GM12878 (cell line): ENCODE measurements at regions not wholly inside any gene's neighbourhood (a gene's known extent, or its start where the extent isn't known, plus 50 kb on each side); places are given as distances from the start of the nearest gene placed in this dataset.
A peak's percentile ranks its signal among the peaks of the same experiment; 100 is the strongest.

ENCODE experiments used
- ATF2 ChIP-seq: IDR thresholded peaks from 2 replicates; pipeline ENCODE4 v1.6.1; 2012; ENCODE audit warnings: low read length, inconsistent platforms
- ATF7 ChIP-seq: fragments of 450-650 bp; IDR thresholded peaks from 2 replicates; pipeline ENCODE4 v1.6.1; 2016; ENCODE audit warnings: low read depth, mild to moderate bottlenecking
- CREB1 ChIP-seq: IDR thresholded peaks from 2 replicates; pipeline ENCODE4 v1.6.1; 2012; ENCODE audit warnings: low read depth, mild to moderate bottlenecking, inconsistent platforms
- GABPA ChIP-seq: IDR thresholded peaks from 2 replicates; pipeline ENCODE4 v1.6.1; 2014; ENCODE audit warnings: antibody characterized with exemption, low read depth, mild to moderate bottlenecking, inconsistent platforms
- HDAC6 ChIP-seq: fragments of 200-600 bp; sonication (generic); IDR thresholded peaks from one replicate; pipeline ENCODE4 v1.8.0; 2017; ENCODE audit warnings: antibody characterized with exemption; ENCODE audit not compliant: unreplicated experiment
- IKZF1 ChIP-seq: fragments of 450-650 bp; conservative IDR thresholded peaks from 2 replicates; pipeline ENCODE4 v1.6.1; 2017; ENCODE audit warnings: antibody characterized with exemption, mild to moderate bottlenecking
- JUNB ChIP-seq: IDR thresholded peaks from 2 replicates; pipeline ENCODE4 v1.6.1; 2016; ENCODE audit warnings: antibody characterized with exemption, mild to moderate bottlenecking
- KAT2A ChIP-seq: conservative IDR thresholded peaks from 2 replicates; pipeline ENCODE4 v1.6.1; 2011; ENCODE audit warnings: low read depth, low read length; ENCODE audit not compliant: control insufficient read depth
- MEF2A ChIP-seq: IDR thresholded peaks from 2 replicates; pipeline ENCODE4 v1.6.1; 2011; ENCODE audit warnings: low read depth, mild to moderate bottlenecking, low read length, moderate library complexity; ENCODE audit not compliant: insufficient read depth
- NFYA ChIP-seq: IDR thresholded peaks from 2 replicates; pipeline ENCODE4 v1.6.1; 2011; ENCODE audit warnings: low read depth, mild to moderate bottlenecking, low read length, improper control_type of control experiment, borderline replicate concordance
- NFYB ChIP-seq: IDR thresholded peaks from 2 replicates; pipeline ENCODE4 v1.6.1; 2011; ENCODE audit warnings: low read depth, mild to moderate bottlenecking, low read length, improper control_type of control experiment, moderate library complexity; ENCODE audit not compliant: insufficient read depth
- NR2C2 ChIP-seq: IDR thresholded peaks from 2 replicates; pipeline ENCODE4 v1.6.1; 2011; ENCODE audit warnings: borderline replicate concordance, low read depth; ENCODE audit not compliant: control insufficient read depth, insufficient read length
- REST ChIP-seq: IDR thresholded peaks from 2 replicates; pipeline ENCODE4 v1.6.1; 2012; ENCODE audit warnings: mild to moderate bottlenecking, low read depth, low read length
- RUNX3 ChIP-seq: IDR thresholded peaks from 2 replicates; pipeline ENCODE4 v1.6.1; 2012; ENCODE audit warnings: low read length, inconsistent platforms
- SIN3A ChIP-seq: IDR thresholded peaks from 2 replicates; pipeline ENCODE4 v1.6.1; 2012; ENCODE audit warnings: low read depth, low read length, improper control_type of control experiment
- SP1 ChIP-seq: IDR thresholded peaks from one replicate; pipeline ENCODE4 v1.6.1; 2011; ENCODE audit warnings: low read depth, low read length
- WRNIP1 ChIP-seq: IDR thresholded peaks from 2 replicates; pipeline ENCODE4 v1.6.1; 2011; ENCODE audit warnings: low read depth, low read length, improper control_type of control experiment, borderline replicate concordance
- ZNF592 ChIP-seq: fragments of 450-650 bp; IDR thresholded peaks from 2 replicates; pipeline ENCODE4 v1.6.1; 2017; ENCODE audit warnings: mild to moderate bottlenecking, moderate library complexity
- ZNF622 ChIP-seq: fragments of 450-650 bp; IDR thresholded peaks from 2 replicates; pipeline ENCODE4 v1.6.1; 2017; ENCODE audit warnings: mild to moderate bottlenecking, inconsistent platforms
- TF ChIP-seq, protein P1 (sequence below): fragments of 450-650 bp; IDR thresholded peaks from 2 replicates; pipeline ENCODE4 v1.6.1; 2014; ENCODE audit warnings: mild to moderate bottlenecking
- TF ChIP-seq, protein P2 (sequence below): IDR thresholded peaks from 2 replicates; pipeline ENCODE4 v1.6.1; 2012; ENCODE audit warnings: low read depth, low read length, improper control_type of control experiment

DNA sequence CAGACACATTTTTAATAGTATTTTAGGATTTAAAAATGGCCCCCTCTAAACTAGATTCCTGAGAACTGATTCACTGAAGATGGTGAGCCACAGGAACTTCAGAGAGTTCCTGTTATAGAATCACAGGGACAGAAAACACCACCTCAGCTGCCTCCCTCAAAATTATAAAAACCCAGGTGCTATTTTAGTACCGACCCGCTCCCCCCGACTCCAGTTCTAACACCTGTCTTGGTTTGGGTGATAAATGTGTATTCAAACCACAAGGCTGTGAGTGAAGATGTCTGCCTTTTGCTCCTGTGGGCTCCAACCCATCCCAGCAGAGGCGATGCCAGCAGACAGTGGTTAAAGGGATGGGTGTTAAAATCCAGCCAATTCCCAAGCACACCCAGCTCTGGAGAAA lies 127.4 kb upstream of the LY86 start (continued):
- TF ChIP-seq, protein P1, sequence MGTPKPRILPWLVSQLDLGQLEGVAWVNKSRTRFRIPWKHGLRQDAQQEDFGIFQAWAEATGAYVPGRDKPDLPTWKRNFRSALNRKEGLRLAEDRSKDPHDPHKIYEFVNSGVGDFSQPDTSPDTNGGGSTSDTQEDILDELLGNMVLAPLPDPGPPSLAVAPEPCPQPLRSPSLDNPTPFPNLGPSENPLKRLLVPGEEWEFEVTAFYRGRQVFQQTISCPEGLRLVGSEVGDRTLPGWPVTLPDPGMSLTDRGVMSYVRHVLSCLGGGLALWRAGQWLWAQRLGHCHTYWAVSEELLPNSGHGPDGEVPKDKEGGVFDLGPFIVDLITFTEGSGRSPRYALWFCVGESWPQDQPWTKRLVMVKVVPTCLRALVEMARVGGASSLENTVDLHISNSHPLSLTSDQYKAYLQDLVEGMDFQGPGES: no peak
- TF ChIP-seq, protein P2, sequence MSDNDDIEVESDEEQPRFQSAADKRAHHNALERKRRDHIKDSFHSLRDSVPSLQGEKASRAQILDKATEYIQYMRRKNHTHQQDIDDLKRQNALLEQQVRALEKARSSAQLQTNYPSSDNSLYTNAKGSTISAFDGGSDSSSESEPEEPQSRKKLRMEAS: no peak
- TF ChIP-seq HDAC6 (no peak), ATF2 (no peak), GABPA (no peak), ATF7 (0 out of 2 replicates have a peak, but pooled peaks have one; percentile 24), JUNB (no peak), RUNX3 (peak; percentile 81), CREB1 (no peak), SP1 (no peak), NFYA (no peak), ZNF622 (no peak), WRNIP1 (no peak), KAT2A (no peak), NR2C2 (no peak), ZNF592 (no peak), MEF2A (peak; percentile 82), IKZF1 (peak; percentile 84), SIN3A (no peak), NFYB (no peak), REST (no peak)
